ENCODE measurements at regions not wholly inside any gene's neighbourhood (a gene's known extent, or its start where the extent isn't known, plus 50 kb on each side); places are given as distances from the start of the nearest gene placed in this dataset.

- no peak for DNase-seq (ENCODE audit: low read depth in 2 of 2)
Measured at GRCh38 chr6:169849396-169849795, 98.0 kb downstream of the ERMARD start.

DNA sequence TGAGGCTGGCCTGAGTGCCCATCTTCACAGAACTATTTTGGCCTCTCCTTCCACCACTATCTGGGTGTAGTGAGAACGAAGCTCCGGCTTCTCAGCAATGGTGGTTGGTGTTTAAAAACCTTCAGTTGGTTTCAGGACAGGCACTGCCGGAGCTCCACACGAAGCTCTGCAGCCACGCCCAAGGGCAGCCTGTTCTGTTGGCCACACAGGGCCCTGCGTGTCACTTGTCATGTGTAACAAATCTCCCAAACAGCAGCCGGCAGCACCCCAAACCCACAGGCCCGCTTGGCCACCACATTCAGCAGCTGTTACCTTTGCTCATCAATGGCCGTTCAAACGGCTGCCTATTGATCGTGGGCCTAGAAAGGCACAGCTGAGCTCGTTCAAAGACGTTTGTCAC is 97.5 kb downstream of the ERMARD start:
- DNase-seq (ENCODE audit: low read depth in 2 of 2), result no peak

GRCh38 chr6:169847901-169848311 is 96.5 kb downstream of the ERMARD start:
- DNase-seq (ENCODE audit: low read depth in 2 of 2), result no peak

DNA sequence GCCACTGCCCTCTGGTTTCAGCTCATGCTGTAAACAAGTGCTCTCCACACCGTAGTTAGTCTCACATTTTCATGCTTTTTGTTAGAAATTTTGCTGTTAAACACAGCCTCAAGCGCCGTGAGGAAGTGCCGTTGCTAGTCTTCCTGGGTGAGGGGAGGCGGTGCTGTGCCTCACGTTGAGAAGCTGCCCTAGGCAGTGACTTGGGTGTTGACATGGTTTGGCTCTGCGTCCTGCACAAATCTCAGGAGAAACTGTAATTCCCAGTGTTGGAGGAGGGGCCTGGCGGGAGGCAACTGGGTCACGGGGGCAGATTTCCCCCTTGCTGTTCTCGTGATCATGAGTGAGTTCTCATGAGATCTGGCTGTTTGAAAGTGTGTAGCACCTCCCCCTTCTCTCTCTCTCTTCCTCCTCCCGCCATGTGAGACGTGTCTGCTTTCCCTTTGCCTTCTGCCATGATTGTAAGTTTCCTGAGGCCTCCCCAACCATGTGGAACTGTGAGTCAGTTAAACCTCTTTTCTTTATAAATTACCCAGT is 95.8 kb downstream of the ERMARD start:
- DNase-seq (ENCODE audit: low read depth in 2 of 2), result no peak

GRCh38 chr6:169846286-169847056 is 95.0 kb downstream of the ERMARD start:
- DNase-seq (ENCODE audit: low read depth in 2 of 2), result no peak

GRCh38 chr6:169845426-169846285 is 94.2 kb downstream of the ERMARD start:
- DNase-seq (ENCODE audit: low read depth in 2 of 2), result no peak

DNA sequence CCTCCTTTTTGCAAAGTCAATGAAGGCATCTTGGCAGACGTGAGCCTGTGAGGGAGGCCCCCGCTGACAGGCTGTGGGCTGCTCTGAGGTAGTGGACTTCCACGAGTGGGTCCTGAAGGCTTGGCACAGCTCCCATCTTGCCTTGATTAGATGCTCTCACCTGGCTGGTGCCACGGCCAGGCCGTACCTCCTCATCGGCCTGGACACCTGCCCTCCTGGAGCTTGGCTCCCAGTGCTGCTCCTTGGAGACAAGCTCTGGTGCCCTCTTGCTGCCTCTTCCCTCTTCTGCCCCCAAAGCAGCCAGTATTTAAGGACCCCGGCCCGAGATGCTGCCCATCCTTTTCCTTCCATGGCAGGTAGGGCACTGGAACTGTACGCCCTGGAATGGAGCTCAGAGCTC is 93.5 kb downstream of the ERMARD start:
- no peak for DNase-seq (ENCODE audit: low read depth in 2 of 2)

GRCh38 chr6:169843991-169844390 is 92.6 kb downstream of the ERMARD start:
- no peak for DNase-seq (ENCODE audit: low read depth in 2 of 2)

DNA sequence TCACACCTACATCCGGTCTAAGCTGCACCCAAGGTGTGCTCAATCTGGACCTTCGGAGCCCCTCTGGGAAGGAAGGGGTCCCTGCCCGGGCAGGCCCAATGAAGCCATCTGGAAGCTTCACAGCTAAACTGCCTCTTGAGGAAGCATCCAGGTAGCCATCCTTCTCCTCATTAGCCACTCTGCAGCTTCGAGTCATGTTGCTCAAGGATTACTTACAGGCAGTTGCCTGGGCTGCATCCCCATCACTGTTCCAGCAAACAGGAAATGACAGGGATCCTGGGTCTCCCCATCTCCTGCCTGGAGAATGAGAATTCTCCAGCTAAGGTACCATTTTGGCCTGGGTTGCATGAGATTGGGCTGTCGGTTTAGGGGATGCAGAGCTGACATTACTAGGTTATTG is 91.7 kb downstream of the ERMARD start:
- DNase-seq (ENCODE audit: low read depth in 2 of 2), result no peak

DNA sequence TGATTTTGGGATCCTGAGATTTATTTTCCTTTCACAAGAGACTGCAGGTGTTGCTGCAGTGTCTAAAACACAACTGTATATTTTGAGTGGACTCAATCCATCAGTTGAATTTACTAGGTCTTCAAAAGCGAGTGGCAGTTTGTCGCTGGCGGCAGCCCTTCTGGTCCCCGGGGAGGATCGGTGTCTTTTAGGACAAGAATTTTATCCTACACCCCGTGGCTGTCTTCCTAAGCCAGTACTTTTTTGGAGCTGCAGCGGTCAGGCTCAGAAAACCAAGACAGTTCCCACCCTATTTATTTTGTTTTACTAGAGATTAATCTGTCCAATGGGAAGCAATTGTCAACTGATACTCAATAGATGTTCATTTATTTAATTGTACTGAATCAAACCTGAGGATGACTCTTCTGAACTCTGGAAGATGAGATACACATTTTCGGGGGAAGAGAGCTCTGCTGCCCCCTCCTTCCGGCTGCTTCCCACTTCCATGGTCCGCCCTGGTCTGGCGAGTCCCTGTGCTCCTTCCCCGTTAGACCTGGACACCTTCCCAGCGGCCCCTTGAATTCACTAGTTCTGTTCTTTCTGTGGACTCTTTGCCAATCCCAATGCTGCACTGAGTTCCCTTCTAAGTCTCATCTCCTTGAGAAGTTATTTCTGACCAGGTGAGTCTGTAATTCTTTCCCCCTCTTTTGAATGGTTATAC is 90.6 kb downstream of the ERMARD start:
- DNase-seq (ENCODE audit: low read depth in 2 of 2), result no peak

GRCh38 chr6:169841251-169841650 is 89.8 kb downstream of the ERMARD start:
- no peak for DNase-seq (ENCODE audit: low read depth in 2 of 2)

- DNase-seq (ENCODE audit: low read depth in 2 of 2), result no peak
Measured at GRCh38 chr6:169839898-169840631, 88.6 kb downstream of the ERMARD start.

GRCh38 chr6:169839493-169839892 is 88.1 kb downstream of the ERMARD start:
- DNase-seq (ENCODE audit: low read depth in 2 of 2), result no peak

GRCh38 chr6:169839029-169839481 is 87.6 kb downstream of the ERMARD start:
- no peak for DNase-seq (ENCODE audit: low read depth in 2 of 2)

DNA sequence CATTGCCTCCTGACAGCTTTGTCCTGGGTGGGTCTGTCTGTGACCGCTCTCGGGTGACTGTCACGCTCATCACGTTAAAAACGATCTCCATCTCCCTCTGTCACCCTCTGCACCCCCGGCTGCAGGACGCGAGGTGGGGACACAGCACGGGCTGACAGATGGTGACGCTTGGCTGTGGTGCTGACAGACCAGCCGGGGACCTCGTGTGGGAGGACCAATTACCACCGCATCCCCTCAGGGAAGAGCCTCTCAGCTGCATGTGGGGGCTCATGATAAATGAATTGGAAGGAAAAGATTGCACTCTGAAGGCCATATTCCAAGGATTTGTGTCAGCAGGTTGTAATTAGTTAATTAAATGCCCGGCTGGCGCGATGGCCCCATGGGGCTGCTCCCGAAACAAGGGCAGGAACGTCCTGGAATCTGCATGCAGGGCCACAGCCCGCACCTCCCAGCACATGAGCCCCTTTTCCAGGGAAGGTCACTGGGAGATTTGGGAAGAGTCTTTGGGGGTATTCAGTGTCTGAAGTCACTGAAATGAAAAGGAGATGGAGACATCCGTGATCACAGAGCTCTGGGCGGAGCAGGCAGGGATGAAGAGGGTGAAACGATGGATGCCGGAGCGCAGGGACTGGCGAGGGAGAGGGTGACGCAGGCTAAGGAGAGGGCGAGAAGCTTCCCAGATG is 87.1 kb downstream of the ERMARD start:
- no peak for DNase-seq (ENCODE audit: low read depth in 2 of 2)

GRCh38 chr6:169837529-169838250 is 86.3 kb downstream of the ERMARD start:
- DNase-seq (ENCODE audit: low read depth in 2 of 2), result no peak

DNA sequence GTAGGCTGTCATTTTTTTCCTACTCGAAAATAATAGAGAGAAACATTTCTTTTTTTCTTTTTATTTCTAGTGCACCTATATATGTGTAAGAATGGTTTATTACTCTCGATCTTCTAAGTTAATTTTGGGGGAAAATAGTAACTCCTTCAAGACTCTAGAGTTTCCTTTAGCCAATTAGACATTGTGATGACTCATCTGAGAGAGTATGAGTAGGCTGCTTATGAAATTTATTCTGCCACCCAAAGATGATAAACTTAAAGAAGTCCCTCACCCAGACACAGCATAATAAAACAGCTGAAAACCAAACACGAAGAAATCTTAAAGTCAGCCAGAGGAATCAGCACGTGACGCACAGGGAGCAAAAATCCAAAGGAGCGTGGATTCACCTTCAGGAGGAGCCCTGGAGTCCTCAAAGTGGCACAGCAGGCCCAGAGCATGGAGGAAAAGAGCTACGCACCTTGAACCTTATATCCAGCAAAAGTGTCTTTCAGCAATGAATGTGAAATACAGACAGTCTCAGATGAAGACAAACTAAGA is 81.9 kb downstream of the ERMARD start:
- no peak for DNase-seq (ENCODE audit: low read depth in 2 of 2)

DNA sequence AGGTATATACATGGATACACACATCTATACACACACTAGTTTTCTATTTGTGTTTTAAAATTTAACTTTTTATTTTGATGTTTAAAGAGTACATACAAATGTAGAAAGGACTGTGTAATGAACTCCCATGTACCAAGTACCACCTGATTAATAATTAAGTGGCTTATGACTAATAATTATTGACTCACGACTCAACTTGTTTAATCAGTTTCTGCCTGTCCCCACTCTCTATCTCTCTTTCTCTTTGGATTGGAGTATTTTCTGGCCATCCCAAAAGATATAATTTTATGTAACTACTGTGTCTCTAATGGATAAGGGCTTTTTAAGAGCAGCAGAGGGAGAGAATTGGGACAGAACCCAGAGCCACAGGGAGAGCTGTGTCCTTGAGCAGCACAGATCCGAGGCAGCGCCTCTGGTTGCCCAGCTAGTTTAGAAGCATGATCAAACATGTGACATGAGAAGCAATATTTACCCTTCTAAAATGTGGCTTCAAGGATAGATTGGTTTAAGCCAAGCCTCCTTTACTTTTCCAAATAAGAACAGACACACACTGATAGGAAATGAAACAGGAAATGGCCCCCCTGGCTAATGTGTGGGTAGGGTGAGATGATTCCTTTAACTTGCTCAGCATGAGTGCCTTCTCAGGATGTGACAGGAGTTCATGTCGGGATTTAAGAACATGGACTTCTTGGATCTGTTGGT is 81.0 kb downstream of the ERMARD start:
- no peak for DNase-seq (ENCODE audit: low read depth in 2 of 2)
